ENCODE measurements at regions not wholly inside any gene's neighbourhood (a gene's known extent, or its start where the extent isn't known, plus 50 kb on each side); places are given as distances from the start of the nearest gene placed in this dataset.

DNA sequence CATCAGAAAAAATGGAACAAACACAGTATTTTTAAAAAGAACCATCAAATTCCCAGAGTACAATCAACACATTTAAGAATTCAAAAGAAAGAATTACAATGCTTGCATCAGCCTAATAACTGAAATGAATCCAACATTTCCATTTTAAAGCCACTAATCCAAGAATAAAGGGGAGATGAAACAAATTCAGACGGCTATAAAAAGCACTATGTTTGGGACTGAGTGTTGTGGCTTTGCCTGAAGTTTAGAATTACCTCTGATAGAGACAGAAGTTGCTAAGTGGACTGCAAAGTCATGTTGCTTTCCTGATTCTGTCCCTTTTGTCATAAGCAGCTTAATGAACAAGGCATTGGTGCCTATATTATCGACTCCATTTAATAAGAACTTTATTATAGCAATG, 135.4 kb upstream of the RGMB start:
- in situ Hi-C loops (cut with HindIII; ENCODE audit: low pct_unique_long_range_greater_than_20kb, low sequenced_read_pairs): no loop called here
- no peak for DNase-seq (ENCODE audit: low read depth in 1 of 2, low spot score in 1 of 2)
- TF ChIP-seq JUND (IDR thresholded peaks at IDR 0.05; ENCODE audit: low read depth): no peak

DNA sequence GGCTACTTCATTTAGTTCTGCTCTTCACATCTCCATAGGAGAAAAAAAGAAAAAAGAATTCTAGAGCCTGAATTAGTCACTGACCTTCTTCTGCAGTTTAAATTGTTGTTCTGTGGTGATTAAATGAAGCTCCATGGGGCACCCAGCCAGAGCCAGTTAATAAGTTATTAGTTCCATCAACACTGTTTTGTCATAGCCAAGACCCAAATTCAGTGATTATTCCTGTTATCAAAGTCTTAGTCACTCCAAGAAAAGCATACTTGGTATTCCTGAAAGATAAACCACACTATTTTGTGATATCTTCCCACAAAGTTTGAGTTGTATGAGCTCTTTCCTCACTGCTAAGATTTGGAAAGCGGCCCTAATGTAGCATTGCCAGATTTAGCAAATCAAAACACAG, 134.8 kb upstream of the RGMB start:
- in situ Hi-C loops (cut with HindIII; ENCODE audit: low pct_unique_long_range_greater_than_20kb, low sequenced_read_pairs): no loop called here
- no peak for TF ChIP-seq JUND (IDR thresholded peaks at IDR 0.05; ENCODE audit: low read depth)
- DNase-seq (ENCODE audit: low read depth in 1 of 2, low spot score in 1 of 2): no peak

DNA sequence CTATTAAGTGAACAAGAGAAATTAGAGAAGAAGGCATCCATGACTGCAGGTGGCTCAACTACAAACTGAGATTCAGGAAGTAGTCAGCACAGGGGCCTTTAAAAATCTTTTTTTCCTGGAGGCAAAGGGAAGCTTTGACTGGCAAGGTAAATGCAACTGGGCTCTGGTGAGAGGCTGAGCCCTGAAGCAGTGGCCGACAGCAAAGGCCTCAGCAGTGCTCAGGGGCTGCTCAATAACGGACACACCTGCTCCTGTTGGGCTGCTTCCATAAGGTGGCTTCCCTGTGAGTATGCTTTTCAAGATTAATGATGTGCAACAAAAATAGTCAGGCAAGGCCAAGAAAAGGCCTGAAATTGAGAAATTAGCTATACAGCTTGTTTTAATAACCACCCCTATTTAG, 134.2 kb upstream of the RGMB start:
- in situ Hi-C loops (cut with HindIII; ENCODE audit: low pct_unique_long_range_greater_than_20kb, low sequenced_read_pairs): no loop called here
- TF ChIP-seq JUND (IDR thresholded peaks at IDR 0.05; ENCODE audit: low read depth): no peak
- no peak for DNase-seq (ENCODE audit: low read depth in 1 of 2, low spot score in 1 of 2)

DNA sequence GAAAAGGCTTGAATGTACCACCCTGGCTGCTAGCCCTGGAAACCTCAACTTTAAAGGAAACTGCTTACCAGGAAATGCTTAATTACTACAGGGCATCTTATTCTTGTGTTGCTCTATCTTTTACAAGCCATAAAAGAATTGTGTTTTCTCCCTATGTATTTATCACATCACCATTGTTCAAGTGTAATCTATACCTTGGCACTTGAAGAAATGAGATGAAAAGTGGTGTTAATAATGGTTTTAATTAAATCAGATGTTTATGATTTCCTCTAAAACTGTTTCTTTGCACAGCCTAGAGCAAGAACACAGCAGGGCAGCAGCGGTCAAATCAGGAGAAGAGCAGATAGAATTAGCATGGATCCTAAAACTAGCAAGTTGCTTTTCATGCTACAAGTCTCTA, 131.8 kb upstream of the RGMB start:
- TF ChIP-seq JUND (IDR thresholded peaks at IDR 0.05; ENCODE audit: low read depth): no peak
- in situ Hi-C loops (cut with HindIII; ENCODE audit: low pct_unique_long_range_greater_than_20kb, low sequenced_read_pairs): no loop called here
- DNase-seq (ENCODE audit: low read depth in 1 of 2, low spot score in 1 of 2): no peak

DNA sequence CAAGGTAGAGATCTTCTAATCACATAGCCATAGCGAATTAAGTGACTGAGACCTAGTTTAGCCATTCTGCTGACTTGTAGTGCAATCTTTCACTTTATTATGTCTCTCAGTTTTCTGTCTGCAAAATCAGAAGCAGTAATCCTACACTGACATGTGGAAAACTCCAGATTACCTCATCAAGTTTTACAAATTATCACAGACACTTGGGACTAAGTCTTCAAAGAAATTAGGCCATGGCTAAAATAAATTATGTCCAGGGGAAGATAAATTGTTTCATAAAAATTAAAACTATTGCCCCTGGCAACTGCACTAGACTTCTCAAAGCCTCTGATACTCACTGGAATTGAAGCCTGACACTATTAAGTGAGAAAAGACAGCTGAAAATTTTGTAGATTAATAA, 129.9 kb upstream of the RGMB start:
- DNase-seq (ENCODE audit: low read depth in 1 of 2, low spot score in 1 of 2): no peak
- in situ Hi-C loops (cut with HindIII; ENCODE audit: low pct_unique_long_range_greater_than_20kb, low sequenced_read_pairs): no loop called here
- no peak for TF ChIP-seq JUND (IDR thresholded peaks at IDR 0.05; ENCODE audit: low read depth)

DNA sequence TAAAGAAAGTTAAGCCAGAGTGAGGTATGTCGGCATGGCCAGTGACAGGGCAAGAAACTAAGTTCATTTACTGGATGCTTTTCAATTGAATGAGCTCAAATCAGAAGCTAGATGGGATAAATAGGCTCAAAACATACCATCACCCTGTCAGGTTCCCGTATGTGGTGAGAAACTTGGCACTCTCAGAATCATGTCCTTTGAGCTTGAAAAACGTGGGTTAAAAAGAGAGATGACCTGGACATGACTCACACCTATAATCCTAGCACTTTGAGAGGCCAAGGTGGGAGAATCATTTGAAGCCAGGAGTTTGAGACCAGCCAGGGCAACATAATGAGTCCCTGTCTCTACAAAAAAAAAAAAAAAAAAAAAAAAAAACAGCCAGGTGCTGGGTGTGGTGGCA, 121.7 kb upstream of the RGMB start:
- no peak for DNase-seq (ENCODE audit: low read depth in 1 of 2, low spot score in 1 of 2)
- in situ Hi-C loops (cut with HindIII; ENCODE audit: low pct_unique_long_range_greater_than_20kb, low sequenced_read_pairs): no loop called here
- no peak for TF ChIP-seq JUND (IDR thresholded peaks at IDR 0.05; ENCODE audit: low read depth)

DNA sequence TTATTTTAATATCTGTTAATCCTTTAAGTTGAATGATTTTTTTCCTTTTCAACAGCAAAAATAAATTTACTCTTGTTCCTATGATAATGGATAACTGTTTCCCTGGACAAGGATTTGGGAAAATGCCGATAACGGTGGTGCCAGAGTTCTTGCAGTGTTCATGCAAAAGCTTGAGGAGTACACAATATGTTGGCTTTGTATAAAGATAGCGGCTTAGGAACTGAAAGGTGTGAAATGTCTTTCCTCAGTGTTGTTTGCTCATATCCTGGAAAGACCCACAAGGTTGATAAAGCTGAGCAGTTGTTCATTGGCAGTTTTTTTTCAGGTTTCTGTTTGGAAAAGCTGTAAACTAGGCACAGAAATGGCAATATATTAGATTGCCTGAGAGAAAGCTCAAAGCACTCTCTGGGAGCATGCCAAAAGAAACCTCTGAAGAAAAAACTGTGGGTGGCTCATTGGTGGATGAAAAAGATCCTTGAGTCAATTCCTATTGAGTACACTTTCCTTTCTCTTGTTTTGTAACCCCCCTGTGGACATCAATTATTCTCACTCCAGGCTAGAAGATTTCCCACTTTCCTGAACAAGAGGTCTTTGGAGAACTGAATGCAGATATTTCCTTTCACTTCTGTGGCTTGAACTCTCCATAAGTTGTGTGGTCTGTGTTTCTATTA, 117.2 kb upstream of the RGMB start:
- DNase-seq (ENCODE audit: low read depth in 1 of 2, low spot score in 1 of 2): no peak
- in situ Hi-C loops (cut with HindIII; ENCODE audit: low pct_unique_long_range_greater_than_20kb, low sequenced_read_pairs): no loop called here
- TF ChIP-seq JUND (IDR thresholded peaks at IDR 0.05; ENCODE audit: low read depth): no peak

DNA sequence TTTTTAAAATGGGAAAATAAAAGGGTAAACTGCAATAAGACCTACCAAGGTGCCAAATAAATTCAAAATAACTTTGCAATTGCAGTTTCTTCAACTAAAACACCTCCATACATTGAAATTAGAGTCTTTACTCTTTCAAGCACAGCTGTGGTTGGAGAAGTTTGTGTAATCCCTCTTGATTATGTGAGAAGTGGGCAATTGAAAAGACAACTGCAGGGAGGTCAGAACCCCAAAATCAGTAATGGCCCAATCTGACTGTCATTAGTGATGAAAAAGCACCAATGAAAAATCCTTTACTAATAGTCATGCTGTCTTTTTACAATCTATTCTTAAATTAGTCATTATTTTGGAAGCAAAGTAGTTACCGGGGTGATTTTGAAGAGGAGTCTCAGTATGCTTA, 116.7 kb upstream of the RGMB start:
- in situ Hi-C loops (cut with HindIII; ENCODE audit: low pct_unique_long_range_greater_than_20kb, low sequenced_read_pairs): no loop called here
- no peak for TF ChIP-seq JUND (IDR thresholded peaks at IDR 0.05; ENCODE audit: low read depth)
- DNase-seq (ENCODE audit: low read depth in 1 of 2, low spot score in 1 of 2): no peak

DNA sequence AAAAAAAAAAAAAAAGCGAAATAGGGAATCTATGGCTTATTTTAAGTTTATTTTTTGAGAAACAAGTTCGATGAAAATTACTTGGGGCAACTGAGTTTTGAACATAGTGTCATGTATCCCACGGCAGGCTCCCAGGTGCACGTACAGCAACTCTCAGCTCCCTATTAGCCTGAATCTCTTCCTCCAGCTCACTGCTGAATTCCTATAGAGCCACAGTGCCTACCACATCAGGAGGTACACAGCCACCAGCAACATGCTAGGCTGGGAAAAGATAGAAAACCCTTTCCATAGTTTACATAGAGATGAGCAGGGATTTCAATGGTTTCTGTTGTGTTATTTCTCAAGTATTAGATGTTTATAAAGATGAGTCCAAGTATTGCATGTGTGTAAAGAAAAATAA, 115.9 kb upstream of the RGMB start:
- in situ Hi-C loops (cut with HindIII; ENCODE audit: low pct_unique_long_range_greater_than_20kb, low sequenced_read_pairs): no loop called here

DNA sequence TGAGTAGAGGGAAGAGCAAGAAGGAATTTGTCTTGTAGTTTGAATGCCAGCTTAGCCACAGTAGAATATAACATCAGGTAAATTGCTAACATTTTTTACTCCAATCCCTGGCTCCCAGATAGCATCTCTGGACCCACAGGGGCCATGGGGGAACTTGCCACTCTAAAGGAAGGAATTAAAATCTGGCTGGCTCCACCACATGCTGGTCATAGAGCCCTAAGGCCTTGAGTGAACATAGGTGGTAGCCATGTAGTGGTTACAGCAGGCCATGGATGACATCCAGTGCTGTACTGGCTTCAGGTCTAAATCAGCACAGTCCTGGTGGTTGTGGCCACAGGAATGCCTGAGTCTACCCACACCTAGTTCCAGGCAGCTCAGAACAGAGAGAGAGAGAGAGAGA, 109.9 kb upstream of the RGMB start:
- in situ Hi-C loops (cut with HindIII; ENCODE audit: low pct_unique_long_range_greater_than_20kb, low sequenced_read_pairs): no loop called here
- no peak for TF ChIP-seq JUND (IDR thresholded peaks at IDR 0.05; ENCODE audit: low read depth)
- DNase-seq (ENCODE audit: low read depth in 1 of 2, low spot score in 1 of 2): no peak

More for the DNA sequence above, 115.9 kb upstream of the RGMB start:
- no peak for DNase-seq (ENCODE audit: low read depth in 1 of 2, low spot score in 1 of 2)
- TF ChIP-seq JUND (IDR thresholded peaks at IDR 0.05; ENCODE audit: low read depth): no peak

DNA sequence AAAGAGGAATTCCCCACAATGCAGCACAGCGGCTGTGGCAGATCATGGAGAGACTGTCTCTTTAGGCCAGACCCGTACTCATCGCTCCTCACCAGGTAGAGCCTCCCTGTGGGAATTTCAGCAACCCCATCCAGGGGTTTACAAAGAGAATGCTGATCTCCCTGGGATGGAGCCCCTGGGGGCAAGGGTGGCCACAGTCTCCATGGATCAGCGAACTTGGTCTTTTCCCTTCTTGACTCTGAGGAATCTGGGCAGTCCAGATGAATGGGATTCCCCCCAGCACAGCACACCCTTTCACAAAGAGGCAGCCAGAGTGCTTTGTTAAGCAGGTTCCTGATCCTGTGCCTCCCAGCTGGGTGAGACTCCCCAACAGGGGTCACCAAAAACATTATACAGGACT, 108.7 kb upstream of the RGMB start:
- in situ Hi-C loops (cut with HindIII; ENCODE audit: low pct_unique_long_range_greater_than_20kb, low sequenced_read_pairs): no loop called here

DNA sequence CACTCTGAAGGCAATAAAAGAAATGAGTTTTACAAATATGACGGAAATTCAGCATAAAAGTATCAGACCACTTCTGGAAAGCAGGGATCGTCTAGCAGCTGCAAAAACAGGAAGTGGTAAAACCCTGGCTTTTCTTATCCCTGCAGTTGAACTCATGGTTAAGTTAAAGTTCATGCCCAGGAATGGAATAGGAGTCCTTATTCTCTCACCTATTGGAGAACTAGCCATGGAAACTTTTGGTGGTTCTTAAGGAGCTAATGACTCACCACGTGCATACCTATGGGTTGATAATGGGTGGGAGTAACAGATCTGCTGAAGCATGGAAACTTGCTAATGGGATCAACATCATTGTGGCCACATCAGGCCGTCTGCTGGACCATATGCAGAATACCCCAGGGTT, 93.5 kb upstream of the RGMB start:
- in situ Hi-C loops (cut with HindIII; ENCODE audit: low pct_unique_long_range_greater_than_20kb, low sequenced_read_pairs): no loop called here
- TF ChIP-seq JUND (IDR thresholded peaks at IDR 0.05; ENCODE audit: low read depth): no peak
- DNase-seq (ENCODE audit: low read depth in 1 of 2, low spot score in 1 of 2): no peak

More for the DNA sequence above, 108.7 kb upstream of the RGMB start:
- no peak for TF ChIP-seq JUND (IDR thresholded peaks at IDR 0.05; ENCODE audit: low read depth)
- DNase-seq (ENCODE audit: low read depth in 1 of 2, low spot score in 1 of 2): no peak

DNA sequence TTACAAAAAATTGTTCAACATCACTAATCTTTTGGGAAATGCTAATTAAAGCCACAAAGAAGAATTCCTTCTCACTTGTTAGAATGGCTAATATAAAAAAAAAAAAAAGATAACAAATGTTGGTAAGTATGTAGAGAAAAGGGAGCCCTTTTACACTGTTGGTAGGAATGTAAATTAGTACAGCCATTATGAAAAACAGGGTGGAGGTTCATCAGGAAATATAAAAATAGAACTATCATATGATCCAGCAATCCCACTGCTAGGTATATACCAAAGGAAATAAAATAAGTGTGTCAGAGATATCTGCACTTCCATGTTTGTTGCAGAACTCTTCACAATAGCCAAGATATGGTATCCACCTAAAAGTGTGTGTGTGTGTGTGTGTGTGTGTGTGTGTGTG, 83.5 kb upstream of the RGMB start:
- in situ Hi-C loops (cut with HindIII; ENCODE audit: low pct_unique_long_range_greater_than_20kb, low sequenced_read_pairs): no loop called here
- no peak for TF ChIP-seq JUND (IDR thresholded peaks at IDR 0.05; ENCODE audit: low read depth)

DNA sequence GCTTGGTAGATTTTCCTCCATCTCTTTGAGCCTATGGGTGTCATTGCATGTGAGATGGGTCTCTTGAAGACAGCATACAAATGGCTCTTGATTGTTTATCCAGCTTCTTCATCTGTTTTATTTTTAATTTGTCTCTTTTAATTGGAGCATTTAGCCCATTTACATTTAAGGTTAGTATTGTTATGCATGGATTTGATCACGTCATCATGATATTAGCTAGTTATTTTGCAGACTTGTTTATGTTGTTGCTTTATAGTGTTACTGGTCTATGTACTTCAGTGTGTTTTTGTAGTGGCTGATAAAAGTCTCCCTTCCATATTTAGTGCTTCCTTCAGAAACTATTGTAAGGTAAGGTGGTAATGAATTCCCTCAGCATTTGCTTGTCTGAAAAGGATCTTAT, 78.6 kb upstream of the RGMB start:
- in situ Hi-C loops (cut with HindIII; ENCODE audit: low pct_unique_long_range_greater_than_20kb, low sequenced_read_pairs): no loop called here
- TF ChIP-seq JUND (IDR thresholded peaks at IDR 0.05; ENCODE audit: low read depth): no peak
- no peak for DNase-seq (ENCODE audit: low read depth in 1 of 2, low spot score in 1 of 2)

More for the DNA sequence above, 83.5 kb upstream of the RGMB start:
- DNase-seq (ENCODE audit: low read depth in 1 of 2, low spot score in 1 of 2): no peak

All from T47D (cell line).